Prostate gland (tissue), 2 donors: ENCODE measurements at regions not wholly inside any gene's neighbourhood (a gene's known extent, or its start where the extent isn't known, plus 50 kb on each side); places are given as distances from the start of the nearest gene placed in this dataset.

Source experiments
- DNase-seq: peaks from one replicate; pipeline ENCODE4 v3.0.0-alpha.2; 2019; ENCODE audit warnings: low spot score
- H3K27ac ChIP-seq, 2 donors: fragments of 200-600 bp; sonication (generic); 2 replicates each; pipeline ENCODE4 v1.5.1; 2017 to 2019
- H3K27me3 ChIP-seq: fragments of 200-600 bp; sonication (generic); replicated peaks from 2 replicates; pipeline ENCODE4 v1.5.1; 2019; ENCODE audit not compliant: insufficient read depth
- H3K36me3 ChIP-seq, 2 donors: fragments of 200-600 bp; sonication (generic); 1 replicate in 1 of 2; 2 replicates in 1 of 2; pipeline versions ENCODE4 v1.5.1 to v1.8.1; 2017 to 2019
- H3K4me1 ChIP-seq: fragments of 200-600 bp; sonication (generic); replicated peaks from 2 replicates; pipeline ENCODE4 v1.5.1; 2019
- H3K4me3 ChIP-seq, 2 donors: fragments of 200-600 bp; sonication (generic); 2 replicates each; pipeline ENCODE4 v1.5.1; 2017 to 2019
- H3K9me3 ChIP-seq: fragments of 200-600 bp; sonication (generic); 2 replicates; pipeline ENCODE4 v1.5.1; 2017
- POLR2A ChIP-seq: fragments of 450-650 bp; IDR thresholded peaks from one replicate; pipeline ENCODE4 v1.6.1; 2016; ENCODE audit warnings: antibody characterized with exemption, mild to moderate bottlenecking
- POLR2AphosphoS5 ChIP-seq: sonication (generic); formaldehyde crosslinking; IDR thresholded peaks from one replicate; pipeline ENCODE4 v1.6.1; 2017; ENCODE audit warnings: antibody characterized with exemption
- WGBS: methylation state at CpG from one replicate; pipeline ENCODE4 v1.1.5; 2018; 5-methylcytosine and 5-hydroxymethylcytosine counted together
- intact Hi-C: fragments of 100-400 bp; cut with DNase I; formaldehyde crosslinking; loops from one replicate; pipeline ENCODE4 v1.14.2; 2022
- TF ChIP-seq, protein P1 (sequence below), 4 experiments: fragments of 200-600 bp in 2 of 4; fragments of 450-650 bp in 2 of 4; sonication (generic) in 2 of 4; IDR thresholded peaks; 1 replicate in 3 of 4; 2 replicates in 1 of 4; pipeline ENCODE4 v1.5.1; 2016 to 2019; ENCODE audit warnings: antibody characterized with exemption in 4 of 4, mild to moderate bottlenecking in 2 of 4, moderate library complexity in 2 of 4

DNA sequence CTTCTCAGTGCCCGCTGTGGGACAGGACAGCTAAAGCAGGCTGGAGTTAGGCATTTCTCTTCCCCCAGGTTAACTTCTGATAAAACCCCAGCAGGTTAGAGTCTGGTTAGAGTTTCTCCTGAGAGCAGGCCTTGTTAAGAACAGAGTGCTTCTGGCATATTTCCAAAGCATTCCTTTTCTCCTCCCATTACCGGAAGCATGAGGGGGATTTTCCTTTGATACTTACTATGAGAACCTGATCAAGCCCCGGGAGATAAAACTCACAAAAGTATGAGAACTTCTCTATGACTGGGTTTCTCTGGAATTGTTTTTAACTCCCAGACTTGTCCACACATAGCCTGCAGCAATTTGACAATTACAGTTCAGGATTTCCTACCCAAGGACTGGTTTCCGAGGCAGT lies 77.4 kb upstream of the MAST4 start:
- DNase-seq = no peak
- Histone ChIP-seq H3K27ac (no peak overlapping the region), H3K4me3 (no peak overlapping the region), H3K27me3 (no peaks in the 10 kb centered on the region), H3K36me3 (no peaks in the 10 kb centered on the region), H3K4me1 (no peaks in the 10 kb centered on the region), H3K9me3 (no peaks in the 10 kb centered on the region)
- 46% methylated on average over 4 of the region's 4 CpGs for WGBS
- intact Hi-C loops = no loop called here
- TF ChIP-seq, protein P1, sequence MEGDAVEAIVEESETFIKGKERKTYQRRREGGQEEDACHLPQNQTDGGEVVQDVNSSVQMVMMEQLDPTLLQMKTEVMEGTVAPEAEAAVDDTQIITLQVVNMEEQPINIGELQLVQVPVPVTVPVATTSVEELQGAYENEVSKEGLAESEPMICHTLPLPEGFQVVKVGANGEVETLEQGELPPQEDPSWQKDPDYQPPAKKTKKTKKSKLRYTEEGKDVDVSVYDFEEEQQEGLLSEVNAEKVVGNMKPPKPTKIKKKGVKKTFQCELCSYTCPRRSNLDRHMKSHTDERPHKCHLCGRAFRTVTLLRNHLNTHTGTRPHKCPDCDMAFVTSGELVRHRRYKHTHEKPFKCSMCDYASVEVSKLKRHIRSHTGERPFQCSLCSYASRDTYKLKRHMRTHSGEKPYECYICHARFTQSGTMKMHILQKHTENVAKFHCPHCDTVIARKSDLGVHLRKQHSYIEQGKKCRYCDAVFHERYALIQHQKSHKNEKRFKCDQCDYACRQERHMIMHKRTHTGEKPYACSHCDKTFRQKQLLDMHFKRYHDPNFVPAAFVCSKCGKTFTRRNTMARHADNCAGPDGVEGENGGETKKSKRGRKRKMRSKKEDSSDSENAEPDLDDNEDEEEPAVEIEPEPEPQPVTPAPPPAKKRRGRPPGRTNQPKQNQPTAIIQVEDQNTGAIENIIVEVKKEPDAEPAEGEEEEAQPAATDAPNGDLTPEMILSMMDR (IDR thresholded peaks at IDR 0.05) = no peak
- no peak for TF ChIP-seq POLR2AphosphoS5
- TF ChIP-seq POLR2A = no peak

- Histone ChIP-seq H3K9me3 (no peaks in the 10 kb centered on the region), H3K36me3 (no peaks in the 10 kb centered on the region), H3K27me3 (no peaks in the 10 kb centered on the region), H3K4me1 (no peaks in the 10 kb centered on the region), H3K27ac (no peak overlapping the region), H3K4me3 (no peak overlapping the region)
- WGBS = 83% methylated on average over 1 of the region's 1 CpG
- DNase-seq = no peak
- TF ChIP-seq POLR2A = no peak
- no peak for TF ChIP-seq POLR2AphosphoS5
- TF ChIP-seq, protein P1 (IDR thresholded peaks at IDR 0.05) = no peak
- intact Hi-C loops = no loop called here
These were observed 76.6 kb upstream of the MAST4 start for GRCh38 chr5:66519626-66520025.

- DNase-seq = no peak
- intact Hi-C loops = no loop called here
- no peak for TF ChIP-seq POLR2A
- TF ChIP-seq, protein P1 (IDR thresholded peaks at IDR 0.05) = no peak
- no peak for TF ChIP-seq POLR2AphosphoS5
- Histone ChIP-seq H3K4me1 (no peaks in the 10 kb centered on the region), H3K27ac (no peak overlapping the region), H3K36me3 (no peaks in the 10 kb centered on the region), H3K4me3 (no peak overlapping the region), H3K27me3 (no peaks in the 10 kb centered on the region), H3K9me3 (no peaks in the 10 kb centered on the region)
These were observed 75.3 kb upstream of the MAST4 start for GRCh38 chr5:66520854-66521253.

DNA sequence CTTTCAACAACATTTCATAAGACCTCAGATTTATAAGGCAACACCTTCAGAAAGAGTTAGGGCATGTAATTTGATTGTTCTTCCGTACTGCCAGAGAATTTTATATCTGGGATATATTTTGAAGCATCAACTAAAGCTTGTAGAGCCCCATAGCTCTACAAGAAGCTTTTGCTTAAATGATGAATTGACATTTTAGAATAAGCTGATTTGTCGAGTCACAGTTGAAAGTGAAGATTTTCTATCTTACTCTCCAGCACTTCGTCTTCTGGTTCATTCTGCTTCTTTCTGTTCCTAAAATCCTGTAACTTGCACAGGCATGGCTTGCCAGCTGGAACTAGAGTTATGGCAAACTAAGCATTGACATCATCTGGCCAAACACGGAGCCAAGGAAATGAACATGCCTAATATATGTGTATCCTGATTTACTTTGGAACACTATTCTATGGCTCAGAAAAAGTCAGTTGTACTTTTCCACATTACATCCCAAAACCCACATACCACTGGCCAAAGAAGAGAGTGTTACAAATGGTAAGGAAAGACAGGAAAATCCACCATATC lies 68.6 kb upstream of the MAST4 start:
- Histone ChIP-seq H3K9me3 (no peaks in the 10 kb centered on the region), H3K36me3 (no peaks in the 10 kb centered on the region), H3K27ac (no peak overlapping the region), H3K4me3 (no peak overlapping the region), H3K4me1 (no peaks in the 10 kb centered on the region), H3K27me3 (no peaks in the 10 kb centered on the region)
- 36% methylated on average over 4 of the region's 4 CpGs for WGBS
- DNase-seq = no peak
- intact Hi-C loops = no loop called here
- TF ChIP-seq POLR2AphosphoS5 (no peak), POLR2A (no peak)
- TF ChIP-seq, protein P1 (IDR thresholded peaks at IDR 0.05) = no peak

DNA sequence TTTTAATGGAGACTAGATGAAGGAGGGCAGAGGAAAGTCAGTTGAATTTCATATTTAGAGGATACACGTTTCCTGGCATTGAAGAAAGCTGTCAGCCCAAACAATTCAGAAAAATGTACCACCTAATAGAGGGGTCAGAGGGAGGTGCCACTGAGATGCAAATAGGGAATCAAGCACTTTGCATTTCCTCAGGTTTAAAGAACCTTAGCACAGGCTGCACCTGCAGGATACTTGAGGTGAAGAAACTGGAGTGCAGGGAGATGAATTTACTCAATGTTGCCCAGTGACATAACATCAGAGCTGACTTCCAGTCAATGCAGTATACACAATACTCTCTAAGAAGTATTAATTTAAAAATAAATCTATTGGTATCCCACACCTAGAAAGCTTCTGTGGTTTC lies 67.0 kb upstream of the MAST4 start:
- Histone ChIP-seq H3K4me1 (no peaks in the 10 kb centered on the region), H3K27ac (no peak overlapping the region), H3K9me3 (no peaks in the 10 kb centered on the region), H3K4me3 (no peak overlapping the region), H3K36me3 (no peaks in the 10 kb centered on the region), H3K27me3 (no peaks in the 10 kb centered on the region)
- intact Hi-C loops = no loop called here
- TF ChIP-seq, protein P1 (IDR thresholded peaks at IDR 0.05) = no peak
- TF ChIP-seq POLR2A = no peak
- no peak for TF ChIP-seq POLR2AphosphoS5
- 52% methylated on average over 1 of the region's 1 CpG for WGBS
- no peak for DNase-seq
